ENCODE measurements at regions not wholly inside any gene's neighbourhood (a gene's known extent, or its start where the extent isn't known, plus 50 kb on each side); places are given as distances from the start of the nearest gene placed in this dataset.
A peak's percentile ranks its signal among the peaks of the same experiment; 100 is the strongest.

DNA sequence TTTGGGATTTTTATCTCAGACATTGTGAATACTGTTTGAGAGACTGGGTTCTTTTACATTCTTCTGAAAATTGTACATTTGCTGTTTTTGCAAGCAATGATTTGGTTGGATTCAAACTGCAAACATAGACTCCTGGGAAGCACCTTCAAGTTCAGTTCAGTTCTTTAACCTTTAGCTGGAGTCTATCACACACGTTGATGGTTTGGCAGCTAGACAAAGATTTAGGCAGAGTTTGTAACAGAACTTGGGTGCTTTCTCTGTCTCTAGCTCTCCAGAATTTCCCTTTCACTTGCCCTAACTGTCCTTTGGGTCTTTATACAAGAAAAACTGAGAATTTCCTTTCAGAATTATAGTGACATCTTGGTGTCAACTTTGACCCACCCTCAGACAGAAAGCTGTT is 556.6 kb downstream of the DIAPH3 start:
- no peaks in the 10 kb centered on the region; a peak in 1 of 4 replicates for H3K4me1 ChIP-seq (ENCODE audit: control insufficient read depth in 1 of 2, insufficient read depth in 2 of 2, low read depth in 1 of 2, low read length in 1 of 2)
- CTCF ChIA-PET: interaction anchor here (0.7 kb wide), 1 partner anchor 144 kb away, joined by 3 read pairs; no protein-coding TSS in a partner anchor
- POLR2A ChIA-PET: interaction anchor here (0.6 kb wide), 1 partner anchor 158 kb away, joined by 3 read pairs; no protein-coding TSS in a partner anchor
- H3K9me3 ChIP-seq: no peaks in the 10 kb centered on the region
- H3K79me2 ChIP-seq (ENCODE audit: insufficient read depth): no peaks in the 10 kb centered on the region
- H3K4me3 ChIP-seq (ENCODE audit: low read depth in 2 of 2, low read length in 1 of 2): no peak overlapping the region
- WGBS (ENCODE audit: low lambda C conversion rate): 80% methylated on average over 1 of the region's 1 CpG
- TF ChIP-seq RFX5 (IDR thresholded peaks at IDR 0.05; ENCODE audit: low read length): no peak
- TF ChIP-seq, protein P1, sequence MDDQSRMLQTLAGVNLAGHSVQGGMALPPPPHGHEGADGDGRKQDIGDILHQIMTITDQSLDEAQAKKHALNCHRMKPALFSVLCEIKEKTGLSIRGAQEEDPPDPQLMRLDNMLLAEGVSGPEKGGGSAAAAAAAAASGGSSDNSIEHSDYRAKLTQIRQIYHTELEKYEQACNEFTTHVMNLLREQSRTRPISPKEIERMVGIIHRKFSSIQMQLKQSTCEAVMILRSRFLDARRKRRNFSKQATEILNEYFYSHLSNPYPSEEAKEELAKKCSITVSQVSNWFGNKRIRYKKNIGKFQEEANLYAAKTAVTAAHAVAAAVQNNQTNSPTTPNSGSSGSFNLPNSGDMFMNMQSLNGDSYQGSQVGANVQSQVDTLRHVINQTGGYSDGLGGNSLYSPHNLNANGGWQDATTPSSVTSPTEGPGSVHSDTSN (IDR thresholded peaks at IDR 0.05): no peak
- TF ChIP-seq, protein P2, sequence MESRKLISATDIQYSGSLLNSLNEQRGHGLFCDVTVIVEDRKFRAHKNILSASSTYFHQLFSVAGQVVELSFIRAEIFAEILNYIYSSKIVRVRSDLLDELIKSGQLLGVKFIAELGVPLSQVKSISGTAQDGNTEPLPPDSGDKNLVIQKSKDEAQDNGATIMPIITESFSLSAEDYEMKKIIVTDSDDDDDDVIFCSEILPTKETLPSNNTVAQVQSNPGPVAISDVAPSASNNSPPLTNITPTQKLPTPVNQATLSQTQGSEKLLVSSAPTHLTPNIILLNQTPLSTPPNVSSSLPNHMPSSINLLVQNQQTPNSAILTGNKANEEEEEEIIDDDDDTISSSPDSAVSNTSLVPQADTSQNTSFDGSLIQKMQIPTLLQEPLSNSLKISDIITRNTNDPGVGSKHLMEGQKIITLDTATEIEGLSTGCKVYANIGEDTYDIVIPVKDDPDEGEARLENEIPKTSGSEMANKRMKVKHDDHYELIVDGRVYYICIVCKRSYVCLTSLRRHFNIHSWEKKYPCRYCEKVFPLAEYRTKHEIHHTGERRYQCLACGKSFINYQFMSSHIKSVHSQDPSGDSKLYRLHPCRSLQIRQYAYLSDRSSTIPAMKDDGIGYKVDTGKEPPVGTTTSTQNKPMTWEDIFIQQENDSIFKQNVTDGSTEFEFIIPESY (IDR thresholded peaks at IDR 0.05; ENCODE audit: borderline replicate concordance, low read depth): no peak
- TF ChIP-seq SIN3A (IDR thresholded peaks at IDR 0.05; ENCODE audit: borderline replicate concordance, low read depth, low read length): no peak
- TF ChIP-seq YY1 (IDR thresholded peaks at IDR 0.05; ENCODE audit: low read depth): no peak
- no peak for TF ChIP-seq EP300 (IDR thresholded peaks at IDR 0.05; ENCODE audit: borderline replicate concordance in 1 of 2, low read depth in 1 of 2, low read length in 1 of 2)
- TF ChIP-seq EZH2phosphoT487 (IDR thresholded peaks at IDR 0.05; ENCODE audit: borderline replicate concordance, low read depth): no peak
- TF ChIP-seq POLR2AphosphoS5 (IDR thresholded peaks at IDR 0.05; ENCODE audit: low read depth, low read length): no peak
- TF ChIP-seq TAF1 (IDR thresholded peaks at IDR 0.05; ENCODE audit: borderline replicate concordance, low read depth, low read length): no peak
- no peak for TF ChIP-seq JUND (IDR thresholded peaks at IDR 0.05)
- TF ChIP-seq SMC3 (IDR thresholded peaks at IDR 0.05; ENCODE audit: low read depth, low read length): no peak
- no peak for TF ChIP-seq NRF1 (IDR thresholded peaks at IDR 0.05; ENCODE audit: low read depth, low read length)
- no peak for TF ChIP-seq FOSL2 (IDR thresholded peaks at IDR 0.05; ENCODE audit: borderline replicate concordance, low read depth)
- no peak for TF ChIP-seq GATA2 (CRISPR knock-in tag; IDR thresholded peaks at IDR 0.05)
- TF ChIP-seq TCF12 (IDR thresholded peaks at IDR 0.05): no peak
- TF ChIP-seq ELF1 (IDR thresholded peaks at IDR 0.05): no peak
- no peak for DNase-seq
- H3K27ac ChIP-seq (ENCODE audit: low read depth in 2 of 2, low read length in 1 of 2): peak overlapping the region in 1 of 2 experiments; percentile 73; a peak in 2 of 4 replicates
- no peaks in the 10 kb centered on the region for H3F3A ChIP-seq (replicated peaks; ENCODE audit: insufficient read depth)
- H3K4me2 ChIP-seq: no peak overlapping the region
- H3K9ac ChIP-seq: no peak overlapping the region
- H4K20me1 ChIP-seq (ENCODE audit: insufficient read depth): no peaks in the 10 kb centered on the region
- no peak overlapping the region for H2AFZ ChIP-seq (ENCODE audit: low read depth)
- H3K36me3 ChIP-seq (replicated peaks in 1 of 2; ENCODE audit: control insufficient read depth in 1 of 2, insufficient read depth in 2 of 2, low read length in 1 of 2): no peaks in the 10 kb centered on the region
- no peaks in the 10 kb centered on the region for H3K9me2 ChIP-seq
- no peaks in the 10 kb centered on the region for H3K27me3 ChIP-seq (ENCODE audit: insufficient read depth)

DNA sequence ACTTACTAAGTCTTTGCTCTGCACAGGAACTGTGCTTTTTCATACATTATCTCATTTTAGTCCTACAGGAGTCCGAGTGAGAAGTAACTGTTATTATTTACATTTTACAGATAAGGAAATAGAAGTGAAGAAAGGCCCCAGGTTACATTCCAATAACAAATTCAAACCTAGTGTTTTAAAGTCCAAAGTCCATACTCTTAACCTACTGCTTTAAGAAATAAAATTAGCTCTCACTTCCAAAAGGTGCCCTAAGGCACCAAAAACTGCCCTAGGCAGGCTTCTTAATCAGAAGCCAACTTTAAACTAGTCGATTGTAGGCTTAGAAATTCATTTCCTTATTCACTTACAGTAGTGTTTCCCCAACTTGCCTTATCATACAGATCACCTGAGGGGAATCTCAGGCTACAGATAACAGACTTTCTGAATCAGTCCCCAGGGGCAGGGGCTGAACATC is 555.9 kb downstream of the DIAPH3 start:
- H3K4me3 ChIP-seq (ENCODE audit: low read depth in 2 of 2, low read length in 1 of 2): no peak overlapping the region
- H3K27me3 ChIP-seq (ENCODE audit: insufficient read depth): no peaks in the 10 kb centered on the region
- ChIA-PET CTCF (interaction anchor here (0.7 kb wide), 1 partner anchor 145 kb away, joined by 3 read pairs; no protein-coding TSS in a partner anchor), POLR2A (interaction anchor here (0.6 kb wide), 2 partner anchors 122 to 159 kb away, joined by 3 read pairs; no protein-coding TSS in a partner anchor)
- no peaks in the 10 kb centered on the region; a peak in 1 of 4 replicates for H3K4me1 ChIP-seq (ENCODE audit: control insufficient read depth in 1 of 2, insufficient read depth in 2 of 2, low read depth in 1 of 2, low read length in 1 of 2)
- no peaks in the 10 kb centered on the region for H4K20me1 ChIP-seq (ENCODE audit: insufficient read depth)
- no peaks in the 10 kb centered on the region for H3K9me2 ChIP-seq
- no peak overlapping the region for H2AFZ ChIP-seq (ENCODE audit: low read depth)
- H3K27ac ChIP-seq (ENCODE audit: low read depth in 2 of 2, low read length in 1 of 2): peak overlapping the region in 1 of 2 experiments; percentile 73; a peak in 2 of 4 replicates
- H3F3A ChIP-seq (replicated peaks; ENCODE audit: insufficient read depth): no peaks in the 10 kb centered on the region
- H3K36me3 ChIP-seq (replicated peaks in 1 of 2; ENCODE audit: control insufficient read depth in 1 of 2, insufficient read depth in 2 of 2, low read length in 1 of 2): no peaks in the 10 kb centered on the region
- 32% methylated on average over 2 of the region's 2 CpGs for WGBS (ENCODE audit: low lambda C conversion rate)
- H3K9me3 ChIP-seq: no peaks in the 10 kb centered on the region
- no peak overlapping the region for H3K4me2 ChIP-seq
- DNase-seq: no peak
- no peak for TF ChIP-seq RAD21 (IDR thresholded peaks at IDR 0.05; ENCODE audit: low read length)
- no peak for TF ChIP-seq GABPA (IDR thresholded peaks at IDR 0.05; ENCODE audit: low read depth)
- no peak for TF ChIP-seq FOSL2 (IDR thresholded peaks at IDR 0.05; ENCODE audit: borderline replicate concordance, low read depth)
- H3K79me2 ChIP-seq (ENCODE audit: insufficient read depth): no peaks in the 10 kb centered on the region
- no peak overlapping the region for H3K9ac ChIP-seq
